ENCODE measurements at regions not wholly inside any gene's neighbourhood (a gene's known extent, or its start where the extent isn't known, plus 50 kb on each side); places are given as distances from the start of the nearest gene placed in this dataset.

GRCh38 chr10:8420182-8420581 lies 365.7 kb downstream of the GATA3 start:
- POLR2A ChIA-PET, result no interaction called here

GRCh38 chr10:8424555-8425211 lies 370.2 kb downstream of the GATA3 start:
- no peaks in the 10 kb centered on the region for H3K27me3 ChIP-seq (ENCODE audit: control insufficient read depth in 1 of 2, insufficient read depth in 2 of 2, low read length in 2 of 2)
- peaks cover 6% of the 10 kb centered on the region for H3K4me1 ChIP-seq (ENCODE audit: insufficient read depth, low read length)
- intact Hi-C loops (cut with DNase I, micrococcal nuclease), result no loop called here
- no peak for ATAC-seq (ENCODE audit: poor library complexity)
- H3K27me3 Mint-ChIP-seq, result no peaks in the 10 kb centered on the region
- H3K9me3 ChIP-seq (ENCODE audit: control insufficient read depth in 1 of 2, insufficient read depth in 1 of 2, low read length in 2 of 2), result no peaks in the 10 kb centered on the region
- DNase-seq, result peak in 2 of 14 experiments; percentile 22 to 36
- no peak overlapping the region for H3K4me3 ChIP-seq (ENCODE audit: low read length)
- no peak overlapping the region for H3K27ac Mint-ChIP-seq
- no peaks in the 10 kb centered on the region for H3K9me3 Mint-ChIP-seq
- no peak for TF ChIP-seq CTCF (IDR thresholded peaks at IDR 0.05)
- no peak overlapping the region for H3K27ac ChIP-seq (ENCODE audit: low read depth in 1 of 2, low read length in 2 of 2)
- peaks cover 12% of the 10 kb centered on the region for H3K4me1 Mint-ChIP-seq (ENCODE audit: low read depth)
- CTCF ChIA-PET, result no interaction called here
- H3K4me3 Mint-ChIP-seq, result no peak overlapping the region
- POLR2A ChIA-PET, result no interaction called here
- H3K36me3 Mint-ChIP-seq (ENCODE audit: low read depth), result no peaks in the 10 kb centered on the region
- H3K36me3 ChIP-seq (ENCODE audit: insufficient read depth, low read length), result no peaks in the 10 kb centered on the region

More at GRCh38 chr10:8420182-8420581, 365.7 kb downstream of the GATA3 start:
- Mint-ChIP-seq H3K27ac (no peak overlapping the region), H3K4me3 (no peak overlapping the region), H3K27me3 (no peaks in the 10 kb centered on the region), H3K9me3 (no peaks in the 10 kb centered on the region), H3K4me1 (ENCODE audit: low read depth) (peaks cover 38% of the 10 kb centered on the region), H3K36me3 (ENCODE audit: low read depth) (no peaks in the 10 kb centered on the region)
- no peaks in the 10 kb centered on the region for H3K9me3 ChIP-seq (ENCODE audit: control insufficient read depth in 1 of 2, insufficient read depth in 1 of 2, low read length in 2 of 2)
- no peaks in the 10 kb centered on the region for H3K36me3 ChIP-seq (ENCODE audit: insufficient read depth, low read length)
- DNase-seq (no peak), ATAC-seq (ENCODE audit: poor library complexity) (no peak)
- no peak overlapping the region for H3K4me3 ChIP-seq (ENCODE audit: low read length)
- H3K4me1 ChIP-seq (ENCODE audit: insufficient read depth, low read length), result peaks cover 26% of the 10 kb centered on the region
- H3K27ac ChIP-seq (ENCODE audit: low read depth in 1 of 2, low read length in 2 of 2), result no peak overlapping the region
- no peak for TF ChIP-seq CTCF (IDR thresholded peaks at IDR 0.05)
- intact Hi-C loops (cut with DNase I, micrococcal nuclease), result no loop called here
- CTCF ChIA-PET, result no interaction called here
- no peaks in the 10 kb centered on the region for H3K27me3 ChIP-seq (ENCODE audit: control insufficient read depth in 1 of 2, insufficient read depth in 2 of 2, low read length in 2 of 2)

- Mint-ChIP-seq H3K27ac (no peak overlapping the region), H3K27me3 (no peaks in the 10 kb centered on the region)
- CTCF ChIA-PET, result interaction anchor here (0.6 to 2.1 kb wide), 3 partner anchors 13 to 530 kb away, joined by 3 to 7 read pairs (median 4); no protein-coding TSS in a partner anchor
Measured at GRCh38 chr10:8428654-8429053, 374.2 kb downstream of the GATA3 start.

More at GRCh38 chr10:8428654-8429053, 374.2 kb downstream of the GATA3 start:
- TF ChIP-seq CTCF (IDR thresholded peaks at IDR 0.05), result no peak
- Mint-ChIP-seq H3K4me1 (ENCODE audit: low read depth) (peaks cover 12% of the 10 kb centered on the region), H3K4me3 (no peak overlapping the region), H3K36me3 (ENCODE audit: low read depth) (no peaks in the 10 kb centered on the region), H3K9me3 (no peaks in the 10 kb centered on the region)
- ATAC-seq (ENCODE audit: poor library complexity) (no peak), DNase-seq (no peak)
- intact Hi-C loops (cut with DNase I, micrococcal nuclease), result no loop called here
- H3K4me1 ChIP-seq (ENCODE audit: insufficient read depth, low read length), result peaks cover 6% of the 10 kb centered on the region
- no peaks in the 10 kb centered on the region for H3K36me3 ChIP-seq (ENCODE audit: insufficient read depth, low read length)
- no peak overlapping the region for H3K27ac ChIP-seq (ENCODE audit: low read depth in 1 of 2, low read length in 2 of 2)
- no peaks in the 10 kb centered on the region for H3K27me3 ChIP-seq (ENCODE audit: control insufficient read depth in 1 of 2, insufficient read depth in 2 of 2, low read length in 2 of 2)
- H3K9me3 ChIP-seq (ENCODE audit: control insufficient read depth in 1 of 2, insufficient read depth in 1 of 2, low read length in 2 of 2), result no peaks in the 10 kb centered on the region
- H3K4me3 ChIP-seq (ENCODE audit: low read length), result no peak overlapping the region
- POLR2A ChIA-PET, result interaction anchor here (1.7 kb wide), 1 partner anchor 10 kb away, joined by 4 read pairs; no protein-coding TSS in a partner anchor

Data from CD4-positive, alpha-beta T cell (primary cell).